CD4-positive, alpha-beta T cell treated with Interleukin-1 beta for 1 hour (primary cell): ENCODE measurements at regions not wholly inside any gene's neighbourhood (a gene's known extent, or its start where the extent isn't known, plus 50 kb on each side); places are given as distances from the start of the nearest gene placed in this dataset.
"Not testable (repeated sequence)": the region's sequence is repeated elsewhere in the genome, so short reads cannot be mapped to it uniquely, and the experiment has no call there.

Experiments
- DNase-seq, 2 donors: peaks; one replicate each; pipeline ENCODE4 v3.0.0-alpha.2; 2020 to 2022

GRCh38 chr16:60949800-60950199 is 1086.4 kb downstream of the CDH8 start:
- no peak for DNase-seq

DNA sequence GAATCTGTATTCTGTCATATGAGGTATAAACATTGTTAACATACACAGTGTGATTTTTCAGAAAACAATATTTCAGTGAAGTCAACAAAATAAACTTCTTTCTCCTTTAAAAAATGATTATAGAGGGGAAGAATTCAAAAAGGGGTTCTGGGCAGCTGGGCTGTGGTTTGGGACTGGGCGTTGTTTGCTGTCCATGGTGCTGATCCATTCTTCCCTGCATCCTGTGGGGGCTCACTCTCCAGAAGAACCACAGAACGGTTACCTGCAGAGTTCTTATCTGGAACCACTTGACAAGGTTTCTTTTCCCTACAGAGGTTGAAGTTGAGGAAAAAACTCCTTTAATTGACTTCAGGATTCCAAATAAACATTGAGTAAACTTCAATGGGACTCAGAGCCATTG is 1091.0 kb downstream of the CDH8 start:
- no peak for DNase-seq

DNA sequence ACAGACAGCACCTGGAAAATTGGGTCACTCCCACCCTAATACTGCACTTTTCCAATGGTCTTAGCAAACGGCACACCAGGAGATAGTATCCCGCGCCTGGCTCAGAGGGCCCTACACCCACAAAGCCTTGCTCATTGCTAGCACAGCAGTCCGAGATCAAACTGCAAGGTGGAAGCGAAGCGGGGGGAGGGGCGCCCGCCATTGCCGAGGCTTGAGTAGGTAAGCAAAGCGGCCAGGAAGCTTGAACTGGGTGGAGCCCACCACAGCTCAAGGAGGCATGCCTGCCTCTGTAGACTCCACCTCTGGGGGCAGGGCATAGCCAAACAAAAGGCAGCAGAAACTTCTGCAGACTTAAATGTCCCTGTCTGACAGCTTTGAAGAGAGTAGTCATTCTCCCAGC is 1100.0 kb downstream of the CDH8 start:
- DNase-seq: not testable (repeated sequence)

- no peak for DNase-seq
Measured at GRCh38 chr16:60932600-60932999, 1103.6 kb downstream of the CDH8 start.

DNA sequence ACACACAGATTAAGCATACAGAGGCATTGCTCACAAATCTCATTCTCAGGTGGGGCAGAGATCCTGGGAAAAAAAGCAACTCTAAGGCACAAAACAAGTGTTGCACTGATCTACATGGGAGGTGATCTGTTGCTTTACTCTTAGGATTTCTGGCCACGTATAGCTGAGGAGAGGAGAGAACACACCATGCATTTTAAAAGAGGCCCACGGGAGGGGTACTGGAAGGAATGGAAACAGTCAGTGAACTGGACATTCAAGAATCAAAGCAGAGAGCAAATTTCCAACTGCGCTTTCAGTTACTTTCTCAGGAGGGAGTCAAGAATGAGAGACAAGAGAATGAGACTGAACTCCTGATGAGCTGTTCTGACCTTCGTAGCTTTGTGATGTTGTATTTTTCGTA is 1105.9 kb downstream of the CDH8 start:
- no peak for DNase-seq

DNA sequence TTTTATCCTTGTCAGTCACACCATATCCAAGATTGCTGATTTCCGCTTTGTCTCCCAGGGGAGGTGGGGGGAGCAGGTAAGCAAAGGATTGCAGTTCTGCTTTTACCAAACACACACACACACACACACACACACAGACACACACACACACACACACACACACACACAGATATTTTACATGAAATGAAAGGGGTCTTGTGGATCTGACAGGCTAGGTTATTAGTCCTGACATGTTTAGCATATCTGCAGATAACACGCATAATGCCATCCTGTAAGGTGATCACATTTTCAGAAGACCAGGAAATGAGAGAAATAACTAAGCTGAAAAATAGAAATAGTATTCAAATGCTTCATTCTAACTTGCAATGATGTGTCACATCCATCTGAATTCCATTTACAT is 1113.3 kb downstream of the CDH8 start:
- DNase-seq: no peak

DNA sequence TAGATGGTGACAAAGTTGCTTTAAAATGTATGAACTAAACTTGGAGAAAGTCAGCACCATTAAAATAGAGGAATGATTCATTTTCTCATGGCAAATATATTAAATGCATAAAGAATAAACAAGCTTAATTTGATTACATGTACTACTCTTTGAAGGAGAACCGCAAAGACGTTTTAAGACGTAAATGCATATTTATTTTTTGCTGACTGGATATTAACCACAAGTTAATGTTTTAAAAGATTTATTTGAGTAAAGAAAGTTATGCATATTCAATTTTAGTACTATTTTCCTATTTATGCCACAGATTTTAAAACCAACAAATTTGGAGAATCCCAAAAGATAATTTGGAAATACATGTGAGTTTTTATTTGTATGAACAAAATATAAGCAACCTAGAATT is 1121.9 kb downstream of the CDH8 start:
- DNase-seq: no peak

GRCh38 chr16:60907645-60908044 is 1128.6 kb downstream of the CDH8 start:
- DNase-seq: no peak

GRCh38 chr16:60905811-60906210 is 1130.4 kb downstream of the CDH8 start:
- no peak for DNase-seq

DNA sequence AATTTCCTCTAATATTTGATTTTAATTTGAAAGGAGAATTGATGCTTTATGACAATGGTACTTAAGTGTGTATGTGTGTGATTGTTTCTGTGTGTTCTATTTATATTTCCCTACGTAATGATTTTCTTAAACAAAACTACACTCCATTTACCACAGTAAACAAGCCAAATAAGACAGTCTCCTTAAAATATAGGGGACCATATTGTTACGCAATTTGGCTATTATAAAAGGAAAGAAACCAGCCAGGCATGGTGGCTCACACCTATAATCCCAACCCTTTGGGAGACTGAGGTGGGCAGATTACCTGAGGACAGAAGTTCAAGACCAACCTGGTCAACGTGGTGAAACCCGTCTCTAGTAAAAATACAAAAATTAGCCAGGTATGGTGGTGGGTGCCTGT is 1134.1 kb downstream of the CDH8 start:
- no peak for DNase-seq

GRCh38 chr16:60882816-60883215 is 1153.4 kb downstream of the CDH8 start:
- DNase-seq: no peak

GRCh38 chr16:60852635-60853034 is 1183.6 kb downstream of the CDH8 start:
- no peak for DNase-seq

GRCh38 chr16:60821661-60822060 is 1214.6 kb downstream of the CDH8 start:
- no peak for DNase-seq

GRCh38 chr16:60820361-60820760 is 1215.9 kb downstream of the CDH8 start:
- no peak for DNase-seq

DNA sequence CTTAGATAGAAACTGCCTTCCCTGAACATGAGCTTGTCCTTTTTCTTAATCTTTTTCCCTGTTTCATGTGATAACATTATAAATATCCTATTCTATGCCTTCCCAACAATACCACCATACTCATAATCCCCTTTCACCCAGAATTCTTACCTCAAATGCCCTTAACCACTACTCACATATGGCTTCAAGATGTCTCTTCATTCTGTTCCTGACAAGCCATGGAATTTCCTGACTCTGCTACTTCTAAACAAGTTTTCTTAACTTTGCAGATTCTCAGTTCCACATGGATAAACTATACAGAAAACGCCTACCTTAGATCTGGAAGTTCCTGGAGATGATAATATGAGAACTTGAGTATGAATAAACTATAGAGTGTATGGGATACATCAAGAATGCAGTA is 1217.8 kb downstream of the CDH8 start:
- DNase-seq: no peak

- DNase-seq: no peak
Measured at GRCh38 chr16:60816461-60816860, 1219.8 kb downstream of the CDH8 start.

DNA sequence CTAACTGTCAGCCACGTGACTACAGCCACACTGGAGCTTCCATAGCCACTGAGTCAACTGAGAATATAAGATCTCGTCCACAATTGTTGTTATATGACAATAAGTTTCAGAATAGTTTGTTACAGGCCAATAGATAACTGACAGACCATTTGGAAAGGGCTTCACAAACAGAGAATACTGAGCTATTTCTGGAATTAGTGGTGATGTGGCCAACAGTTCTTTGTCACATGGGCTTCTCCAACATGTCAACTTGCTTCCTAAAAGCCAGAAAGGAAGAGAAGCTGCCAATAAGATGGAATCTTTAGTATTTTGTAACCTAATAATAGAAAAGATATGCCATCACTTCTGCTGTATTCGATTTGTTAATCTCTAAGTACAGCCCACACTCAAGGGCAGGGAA is 1220.4 kb downstream of the CDH8 start:
- no peak for DNase-seq

- DNase-seq: no peak
Measured at GRCh38 chr16:60815033-60815432, 1221.2 kb downstream of the CDH8 start.

DNA sequence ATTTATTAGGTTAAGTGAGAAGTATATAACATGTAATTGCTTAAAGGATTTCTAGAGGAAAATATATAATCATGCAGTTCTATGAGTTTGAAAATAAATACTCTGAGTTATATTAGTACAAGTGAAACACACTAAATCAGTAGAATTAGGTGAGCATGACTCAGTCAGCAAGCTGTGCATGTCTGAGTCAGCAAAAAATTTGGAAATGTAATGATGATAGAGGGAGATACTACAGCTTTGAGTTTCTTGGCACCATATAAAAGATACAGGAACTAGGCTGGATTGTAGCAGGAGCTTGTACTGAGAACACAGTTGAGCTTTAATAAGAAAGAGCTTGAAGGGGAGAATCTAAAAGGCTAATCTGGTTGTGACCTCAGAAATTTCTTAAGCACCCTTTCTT is 1224.6 kb downstream of the CDH8 start:
- DNase-seq: no peak

DNA sequence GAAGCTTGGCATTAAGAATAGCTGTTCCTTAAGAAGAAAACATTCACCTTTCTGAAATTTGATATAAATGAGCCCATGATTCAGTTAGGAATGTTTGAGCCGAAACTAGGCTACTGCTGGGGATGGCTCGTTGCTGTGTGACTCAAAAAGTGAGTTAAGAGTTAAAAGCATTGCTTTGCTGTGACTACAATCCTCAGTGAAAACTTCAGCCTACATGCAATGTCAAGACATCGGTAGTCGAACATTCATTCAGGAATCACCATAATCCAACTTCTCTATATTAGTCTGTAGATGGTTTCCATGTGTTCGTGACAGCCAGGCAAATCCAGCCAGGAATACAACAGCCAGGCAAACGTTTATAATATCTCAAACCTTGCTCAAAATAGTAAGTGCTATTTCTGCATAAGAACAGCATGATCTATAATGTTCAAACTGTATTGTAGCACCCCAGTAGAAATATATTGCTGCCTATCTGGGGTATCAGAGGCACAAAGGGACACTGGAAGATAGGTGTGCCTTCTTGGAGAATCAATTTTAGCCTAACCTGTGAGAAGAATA is 1225.1 kb downstream of the CDH8 start:
- DNase-seq: no peak

- DNase-seq: no peak
Measured at GRCh38 chr16:60810250-60810649, 1226.0 kb downstream of the CDH8 start.

- no peak for DNase-seq
Measured at GRCh38 chr16:60792437-60792836, 1243.8 kb downstream of the CDH8 start.

DNA sequence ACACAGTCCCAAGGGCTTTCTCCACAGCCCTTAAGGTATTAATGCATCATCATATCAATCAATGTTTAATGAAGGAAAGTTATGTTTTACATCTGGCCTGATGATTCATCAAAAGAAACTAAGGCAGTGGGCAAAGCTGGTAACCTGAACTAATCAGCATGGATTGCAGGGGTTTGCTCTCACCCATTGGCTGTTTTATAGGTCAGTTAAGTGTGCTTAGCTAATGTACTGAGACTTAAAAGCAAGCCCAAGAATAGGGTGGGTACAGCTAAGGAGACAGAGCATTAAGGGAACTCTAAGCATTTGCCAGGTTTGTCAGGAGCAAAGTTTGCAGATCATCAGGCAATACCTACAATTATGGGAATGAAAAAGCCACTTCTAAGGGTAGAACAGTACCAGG is 1247.6 kb downstream of the CDH8 start:
- no peak for DNase-seq

DNA sequence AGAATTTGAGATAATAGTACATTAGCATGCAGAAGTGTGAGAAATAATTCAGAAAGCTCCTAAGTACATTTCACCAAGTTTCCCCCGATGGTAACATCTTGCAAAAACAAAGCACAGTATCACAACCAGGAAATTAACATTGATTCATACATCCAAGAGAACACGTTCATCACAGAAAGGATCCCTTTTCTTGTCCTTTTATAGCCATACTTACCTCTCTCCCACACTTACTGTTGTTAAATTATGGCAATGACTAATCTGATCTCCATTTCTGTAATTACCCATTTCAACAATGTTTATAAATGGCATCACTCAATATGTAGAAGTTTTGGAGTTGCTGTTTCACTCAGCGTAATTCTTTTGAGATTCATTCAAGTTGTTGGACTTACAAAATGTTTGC is 1260.0 kb downstream of the CDH8 start:
- no peak for DNase-seq

- DNase-seq: no peak
Measured at GRCh38 chr16:60771138-60771537, 1265.1 kb downstream of the CDH8 start.

DNA sequence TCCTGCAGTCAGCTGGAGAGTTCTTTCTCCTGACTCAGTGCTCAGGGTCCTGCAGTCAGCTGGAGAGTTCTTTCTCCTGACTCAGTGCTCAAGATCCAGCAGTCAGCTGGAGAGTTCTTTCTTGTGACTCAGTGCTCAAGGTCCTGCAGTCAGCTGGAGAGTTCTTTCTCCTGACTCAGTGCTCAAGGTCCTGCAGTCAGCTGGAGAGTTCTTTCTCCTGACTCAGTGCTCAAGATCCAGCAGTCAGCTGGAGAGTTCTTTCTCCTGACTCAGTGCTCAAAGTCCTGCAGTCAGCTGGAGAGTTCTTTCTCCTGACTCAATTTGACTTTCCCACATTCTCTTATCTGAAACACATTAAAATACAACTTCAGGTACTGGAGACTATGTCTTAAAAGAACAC is 1265.9 kb downstream of the CDH8 start:
- DNase-seq: not testable (repeated sequence)
